HEK293T (cell line): ENCODE measurements at regions not wholly inside any gene's neighbourhood (a gene's known extent, or its start where the extent isn't known, plus 50 kb on each side); places are given as distances from the start of the nearest gene placed in this dataset.
"Not testable (repeated sequence)": the region's sequence is repeated elsewhere in the genome, so short reads cannot be mapped to it uniquely, and the experiment has no call there.

Experiments
- CTCF ChIA-PET: fragments of 350-600 bp; formaldehyde crosslinking; extraction: SDS; loops from one replicate; lab custom pipeline; 2021; ENCODE audit warnings: antibody characterized with exemption, inconsistent platforms; lab: Yijun Ruan, JAX
- POLR2A ChIA-PET: fragments of 350-600 bp; formaldehyde crosslinking; extraction: SDS; loops from one replicate; lab custom pipeline; 2020; ENCODE audit warnings: antibody characterized with exemption, inconsistent platforms; lab: Yijun Ruan, JAX
- DNase-seq: peaks from one replicate; pipeline ENCODE4 v3.0.0; 2012; ENCODE audit warnings: mixed read lengths; ENCODE audit errors: extremely low spot score
- ARNT ChIP-seq: fragments of 450-650 bp; IDR thresholded peaks from 2 replicates; pipeline ENCODE4 v1.6.1; 2017; ENCODE audit warnings: mild to moderate bottlenecking
- BHLHE40 ChIP-seq: fragments of 450-650 bp; IDR thresholded peaks from 2 replicates; pipeline ENCODE4 v1.6.1; 2016; ENCODE audit warnings: mild to moderate bottlenecking, moderate library complexity, borderline replicate concordance
- CTBP1 ChIP-seq: fragments of 450-650 bp; IDR thresholded peaks from 2 replicates; pipeline ENCODE4 v1.6.1; 2016; ENCODE audit warnings: borderline replicate concordance
- ELF4 ChIP-seq: fragments of 450-650 bp; IDR thresholded peaks from 2 replicates; pipeline ENCODE4 v1.6.1; 2017; ENCODE audit warnings: antibody characterized with exemption
- FOXA1 ChIP-seq: fragments of 450-650 bp; IDR thresholded peaks from 2 replicates; pipeline ENCODE4 v1.6.1; 2016; ENCODE audit warnings: mild to moderate bottlenecking
- FOXK2 ChIP-seq: fragments of 450-650 bp; IDR thresholded peaks from 2 replicates; pipeline ENCODE4 v1.6.1; 2016; ENCODE audit warnings: mild to moderate bottlenecking
- FOXM1 ChIP-seq: fragments of 450-650 bp; IDR thresholded peaks from 2 replicates; pipeline ENCODE4 v1.6.1; 2017; ENCODE audit warnings: mild to moderate bottlenecking, borderline replicate concordance
- HDGF ChIP-seq: fragments of 450-650 bp; IDR thresholded peaks from 2 replicates; pipeline ENCODE4 v1.6.1; 2017; ENCODE audit warnings: antibody characterized with exemption, borderline replicate concordance
- L3MBTL2 ChIP-seq: fragments of 450-650 bp; conservative IDR thresholded peaks from 2 replicates; pipeline ENCODE4 v1.6.1; 2016; ENCODE audit warnings: mild to moderate bottlenecking
- LEF1 ChIP-seq: fragments of 450-650 bp; IDR thresholded peaks from 2 replicates; pipeline ENCODE4 v1.6.1; 2017; ENCODE audit warnings: mild to moderate bottlenecking, borderline replicate concordance
- NFRKB ChIP-seq: fragments of 450-650 bp; IDR thresholded peaks from 2 replicates; pipeline ENCODE4 v1.6.1; 2016; ENCODE audit warnings: mild to moderate bottlenecking, moderate library complexity
- SP1 ChIP-seq: fragments of 450-650 bp; IDR thresholded peaks from 2 replicates; pipeline ENCODE4 v1.6.1; 2017
- SUZ12 ChIP-seq: fragments of 450-650 bp; IDR thresholded peaks from 2 replicates; pipeline ENCODE4 v1.6.1; 2016; ENCODE audit warnings: mild to moderate bottlenecking
- TARDBP ChIP-seq: fragments of 450-650 bp; IDR thresholded peaks from 2 replicates; pipeline ENCODE4 v1.6.1; 2016
- ZNF384 ChIP-seq: fragments of 450-650 bp; IDR thresholded peaks from 2 replicates; pipeline ENCODE4 v1.6.1; 2016
- TF ChIP-seq, protein P1 (sequence below): fragments of 450-650 bp; IDR thresholded peaks from 2 replicates; pipeline ENCODE4 v1.6.1; 2016

- CTCF ChIA-PET = no interaction called here
- POLR2A ChIA-PET = no interaction called here
- no peak for DNase-seq
- no peak for TF ChIP-seq CTBP1
- TF ChIP-seq ZNF384 = no peak
- TF ChIP-seq FOXK2 = no peak
- no peak for TF ChIP-seq FOXA1
- TF ChIP-seq L3MBTL2 = no peak
- TF ChIP-seq BHLHE40 = no peak
- TF ChIP-seq, protein P1, sequence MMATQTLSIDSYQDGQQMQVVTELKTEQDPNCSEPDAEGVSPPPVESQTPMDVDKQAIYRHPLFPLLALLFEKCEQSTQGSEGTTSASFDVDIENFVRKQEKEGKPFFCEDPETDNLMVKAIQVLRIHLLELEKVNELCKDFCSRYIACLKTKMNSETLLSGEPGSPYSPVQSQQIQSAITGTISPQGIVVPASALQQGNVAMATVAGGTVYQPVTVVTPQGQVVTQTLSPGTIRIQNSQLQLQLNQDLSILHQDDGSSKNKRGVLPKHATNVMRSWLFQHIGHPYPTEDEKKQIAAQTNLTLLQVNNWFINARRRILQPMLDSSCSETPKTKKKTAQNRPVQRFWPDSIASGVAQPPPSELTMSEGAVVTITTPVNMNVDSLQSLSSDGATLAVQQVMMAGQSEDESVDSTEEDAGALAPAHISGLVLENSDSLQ = no peak
- no peak for TF ChIP-seq ARNT
- TF ChIP-seq SP1 = no peak
- TF ChIP-seq LEF1 = no peak
- no peak for TF ChIP-seq ELF4
- no peak for TF ChIP-seq NFRKB
- no peak for TF ChIP-seq FOXM1
- TF ChIP-seq SUZ12 = no peak
- no peak for TF ChIP-seq TARDBP
- no peak for TF ChIP-seq HDGF
These were observed 380.7 kb upstream of the GOT2 start for GRCh38 chr16:59114790-59115189.

DNA sequence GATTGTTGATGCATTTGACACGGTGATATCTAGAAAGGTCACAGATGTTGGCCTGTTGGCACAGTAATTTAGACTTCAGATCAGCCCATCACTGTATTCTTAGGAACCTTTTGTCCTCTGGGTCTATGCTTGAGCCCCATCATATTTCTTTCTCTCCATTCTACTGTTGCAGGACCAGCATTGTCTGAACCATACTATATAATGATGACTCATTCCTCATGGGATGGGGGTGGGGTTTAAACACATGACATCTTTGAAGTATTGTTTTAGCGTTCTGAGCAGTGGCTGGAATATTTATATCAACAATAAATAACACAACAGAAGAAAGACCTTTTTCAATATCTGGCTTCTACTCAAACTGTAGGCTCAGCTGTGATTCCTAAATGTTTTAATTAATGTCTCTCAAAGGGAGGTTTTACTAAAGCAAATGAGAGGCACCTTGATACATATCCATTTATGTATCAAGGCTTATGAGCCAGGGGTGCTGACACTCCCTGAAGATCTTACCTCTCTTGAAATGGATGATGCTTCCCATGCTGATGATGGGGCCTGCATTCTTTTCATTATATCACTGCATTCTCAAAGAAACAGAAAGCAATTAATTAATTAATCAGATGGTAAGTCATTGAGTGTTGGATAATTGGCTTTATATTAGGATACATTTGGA, 379.0 kb upstream of the GOT2 start:
- CTCF ChIA-PET = no interaction called here
- DNase-seq = no peak
- TF ChIP-seq ARNT (no peak), SUZ12 (no peak), TARDBP (no peak), CTBP1 (no peak), HDGF (no peak), ELF4 (no peak), FOXA1 (no peak), FOXK2 (no peak), NFRKB (no peak), BHLHE40 (no peak), L3MBTL2 (no peak), SP1 (no peak), LEF1 (no peak)
- TF ChIP-seq, protein P1 = no peak
- POLR2A ChIA-PET = no interaction called here

DNA sequence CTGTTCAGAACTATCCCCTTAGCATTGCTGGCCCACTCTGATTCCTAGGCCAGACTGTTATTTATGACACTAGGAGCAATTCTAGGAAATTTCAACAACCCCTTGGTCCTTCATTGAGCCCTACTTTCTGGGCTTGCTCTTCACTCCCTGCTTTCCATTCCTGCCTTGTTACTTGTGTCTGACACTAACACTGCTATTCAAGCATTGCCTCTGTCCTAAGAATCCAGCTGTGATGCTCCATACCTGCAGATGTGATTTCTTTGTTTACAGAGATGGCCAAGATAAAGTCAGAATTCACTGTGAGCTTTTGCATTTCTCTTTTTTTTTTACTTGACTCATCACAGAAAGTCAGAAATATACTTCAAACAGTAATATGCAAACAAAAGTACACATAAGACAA, 377.2 kb upstream of the GOT2 start:
- ChIA-PET CTCF (no interaction called here), POLR2A (no interaction called here)

GRCh38 chr16:59108374-59108773, 374.3 kb upstream of the GOT2 start:
- DNase-seq = no peak
- ChIA-PET POLR2A (no interaction called here), CTCF (no interaction called here)
- TF ChIP-seq SP1 (no peak), ARNT (no peak), TARDBP (no peak), FOXM1 (no peak), NFRKB (no peak), BHLHE40 (no peak), FOXA1 (no peak), ZNF384 (no peak), SUZ12 (no peak), FOXK2 (no peak), ELF4 (no peak), L3MBTL2 (no peak), CTBP1 (no peak), LEF1 (no peak), HDGF (no peak)
- TF ChIP-seq, protein P1 = no peak

More for the DNA sequence above, 377.2 kb upstream of the GOT2 start:
- TF ChIP-seq, protein P1 = no peak
- TF ChIP-seq ZNF384 = no peak
- TF ChIP-seq HDGF = no peak
- TF ChIP-seq CTBP1 = no peak
- TF ChIP-seq SP1 = no peak
- no peak for TF ChIP-seq FOXM1
- no peak for TF ChIP-seq NFRKB
- no peak for TF ChIP-seq SUZ12
- TF ChIP-seq LEF1 = no peak
- TF ChIP-seq L3MBTL2 = no peak
- TF ChIP-seq ELF4 = no peak
- TF ChIP-seq BHLHE40 = no peak
- TF ChIP-seq TARDBP = no peak
- no peak for TF ChIP-seq FOXA1
- no peak for TF ChIP-seq FOXK2
- DNase-seq = no peak

DNA sequence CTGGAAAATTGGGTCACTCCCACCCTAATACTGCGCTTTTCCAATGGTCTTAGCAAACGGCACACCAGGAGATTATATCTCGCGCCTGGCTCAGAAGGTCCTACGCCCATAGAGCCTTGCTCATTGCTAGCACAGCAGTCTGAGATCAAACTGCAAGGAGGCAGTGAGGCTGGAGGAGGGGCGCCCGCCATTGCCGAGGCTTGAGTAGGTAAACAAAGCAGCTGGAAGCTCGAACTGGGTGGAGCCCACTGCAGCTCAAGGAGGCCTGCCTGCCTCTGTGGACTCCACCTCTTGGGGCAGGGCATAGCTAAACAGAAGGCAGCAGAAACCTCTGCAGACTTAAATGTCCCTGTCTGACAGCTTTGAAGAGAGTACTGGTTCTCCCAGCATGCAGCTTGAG, 362.6 kb upstream of the GOT2 start:
- CTCF ChIA-PET, DNase-seq, POLR2A ChIA-PET: not testable (repeated sequence)

GRCh38 chr16:59090541-59090940, 356.4 kb upstream of the GOT2 start:
- DNase-seq = no peak
- ChIA-PET CTCF (no interaction called here), POLR2A (no interaction called here)
- TF ChIP-seq FOXA1 (no peak), ZNF384 (no peak)
